Activated naive CD8-positive, alpha-beta T cell (primary cell): ENCODE measurements at regions not wholly inside any gene's neighbourhood (a gene's known extent, or its start where the extent isn't known, plus 50 kb on each side); places are given as distances from the start of the nearest gene placed in this dataset.

Source experiments
- H3K27ac Mint-ChIP-seq: one replicate; pipeline ENCODE4 v1.8.0; 2021; ENCODE audit warnings: mixed read lengths
- H3K27me3 Mint-ChIP-seq: one replicate; pipeline ENCODE4 v1.8.0; 2021; ENCODE audit warnings: mixed read lengths
- H3K36me3 Mint-ChIP-seq: one replicate; pipeline ENCODE4 v1.8.0; 2021; ENCODE audit warnings: mixed read lengths
- H3K4me1 Mint-ChIP-seq: one replicate; pipeline ENCODE4 v1.8.0; 2021; ENCODE audit warnings: low read depth, mixed read lengths
- H3K4me3 Mint-ChIP-seq: one replicate; pipeline ENCODE4 v1.8.0; 2021; ENCODE audit warnings: mild to moderate bottlenecking, mixed read lengths
- H3K9me3 Mint-ChIP-seq: one replicate; pipeline ENCODE4 v1.8.0; 2021; ENCODE audit warnings: low read depth, mixed read lengths

DNA sequence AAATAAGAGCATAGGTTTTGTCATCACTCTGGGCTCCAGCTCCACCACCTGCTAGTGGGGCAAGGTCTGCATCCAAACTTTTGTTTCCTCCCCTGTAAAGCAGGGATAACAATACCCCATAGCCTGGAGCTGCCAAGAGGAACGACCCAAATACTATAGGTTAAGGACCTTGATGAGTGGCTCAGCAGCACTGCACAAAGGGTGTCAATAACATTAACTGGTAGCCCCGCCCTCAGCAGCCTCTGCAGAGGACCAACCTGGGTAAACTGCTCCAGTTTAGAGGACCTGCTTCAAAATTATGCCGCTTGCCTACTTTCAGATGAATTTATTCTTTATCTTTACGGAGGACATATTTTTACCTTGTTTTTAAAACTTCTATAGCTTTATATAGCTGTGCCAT lies 65.8 kb upstream of the RIOK3 start:
- Mint-ChIP-seq H3K27ac (no peak overlapping the region), H3K4me3 (no peak overlapping the region), H3K27me3 (no peaks in the 10 kb centered on the region), H3K9me3 (no peaks in the 10 kb centered on the region), H3K36me3 (peaks cover 19% of the 10 kb centered on the region), H3K4me1 (peaks cover 12% of the 10 kb centered on the region)

DNA sequence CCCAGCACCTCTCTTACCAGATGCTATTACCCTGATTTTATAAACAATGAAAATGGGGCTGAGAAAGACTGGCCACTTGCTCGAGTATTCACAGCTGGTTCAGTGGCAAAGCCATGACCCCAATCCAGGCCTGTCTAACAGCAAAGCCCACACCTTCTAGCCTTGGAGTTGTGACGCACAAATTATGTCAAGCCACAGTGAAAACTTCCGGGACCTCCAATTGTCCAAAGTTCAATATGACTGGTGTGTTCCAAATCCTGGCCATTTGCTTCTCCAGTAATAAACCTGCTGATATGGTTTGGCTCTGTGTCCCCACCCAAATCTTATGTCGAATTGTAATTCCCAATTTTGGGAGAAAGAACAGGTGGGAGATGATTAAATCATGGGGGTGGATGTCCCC lies 64.7 kb upstream of the RIOK3 start:
- no peaks in the 10 kb centered on the region for H3K9me3 Mint-ChIP-seq
- peaks cover 16% of the 10 kb centered on the region for H3K36me3 Mint-ChIP-seq
- peaks cover 12% of the 10 kb centered on the region for H3K4me1 Mint-ChIP-seq
- H3K27me3 Mint-ChIP-seq: no peaks in the 10 kb centered on the region
- H3K4me3 Mint-ChIP-seq: no peak overlapping the region
- no peak overlapping the region for H3K27ac Mint-ChIP-seq

DNA sequence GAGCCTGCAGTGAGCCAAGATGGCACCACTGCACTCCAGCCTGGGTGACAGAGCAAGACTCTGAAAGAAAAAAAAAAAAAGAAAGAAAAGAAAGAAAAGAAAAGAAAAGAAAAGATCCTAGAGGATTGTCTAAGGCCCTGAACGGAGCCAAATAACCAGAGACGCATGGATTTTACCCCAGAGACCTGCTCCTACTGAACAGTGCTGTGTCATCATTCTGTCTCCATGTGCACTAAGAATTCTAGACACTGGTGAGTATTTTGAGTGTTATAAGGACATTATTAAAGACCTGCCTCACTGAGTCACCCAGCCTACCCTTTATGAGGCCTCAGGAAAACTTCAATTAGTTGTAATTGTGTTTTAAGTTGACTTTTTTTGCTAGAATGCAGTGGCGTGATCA lies 61.9 kb upstream of the RIOK3 start:
- Mint-ChIP-seq H3K4me3 (no peak overlapping the region), H3K36me3 (peaks cover 23% of the 10 kb centered on the region), H3K4me1 (no peaks in the 10 kb centered on the region), H3K27me3 (no peaks in the 10 kb centered on the region), H3K9me3 (no peaks in the 10 kb centered on the region), H3K27ac (no peak overlapping the region)

DNA sequence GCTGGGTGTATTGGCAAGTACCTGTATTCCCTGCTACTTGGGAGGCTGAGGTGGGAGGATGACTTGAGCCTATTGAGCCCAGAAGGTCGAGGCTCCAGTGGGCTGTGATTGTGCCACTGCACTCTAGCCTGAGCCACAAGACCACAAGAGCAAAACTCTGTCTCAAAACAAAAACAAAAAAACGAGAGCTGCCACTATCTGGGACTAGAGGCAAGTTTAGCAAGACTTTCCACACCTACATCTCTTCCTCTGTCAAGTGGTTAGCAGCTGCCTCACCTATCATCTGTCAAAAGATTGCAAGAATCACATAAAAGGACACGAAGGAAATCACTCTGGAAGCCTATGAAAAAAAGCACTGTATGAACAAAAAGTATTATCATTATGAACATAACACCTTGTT lies 55.2 kb upstream of the RIOK3 start:
- Mint-ChIP-seq H3K36me3 (peaks cover 23% of the 10 kb centered on the region), H3K27ac (no peak overlapping the region), H3K9me3 (no peaks in the 10 kb centered on the region), H3K4me3 (no peak overlapping the region), H3K4me1 (peaks cover 16% of the 10 kb centered on the region), H3K27me3 (no peaks in the 10 kb centered on the region)

DNA sequence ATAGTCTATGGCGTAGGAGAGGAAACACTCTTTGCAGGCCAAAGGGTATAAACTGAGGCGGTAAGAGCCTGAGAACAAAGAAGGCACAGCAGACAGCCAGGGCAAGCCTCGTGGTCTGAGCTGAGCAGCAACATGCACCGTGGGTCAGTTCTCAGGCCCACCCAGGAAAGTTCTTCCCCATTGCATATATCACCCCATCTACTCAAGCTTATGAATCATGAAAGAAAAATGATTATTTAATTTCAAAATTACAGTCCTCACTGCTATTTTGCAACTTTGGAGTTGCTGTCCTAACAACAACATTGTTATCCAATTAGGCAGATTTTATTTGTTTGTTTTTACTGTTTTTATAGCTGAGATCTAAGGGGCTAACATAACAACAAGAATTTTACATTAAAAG lies 54.7 kb upstream of the RIOK3 start:
- H3K36me3 Mint-ChIP-seq: peaks cover 24% of the 10 kb centered on the region
- H3K9me3 Mint-ChIP-seq: no peaks in the 10 kb centered on the region
- H3K27me3 Mint-ChIP-seq: no peaks in the 10 kb centered on the region
- no peak overlapping the region for H3K27ac Mint-ChIP-seq
- H3K4me1 Mint-ChIP-seq: peaks cover 16% of the 10 kb centered on the region
- no peak overlapping the region for H3K4me3 Mint-ChIP-seq

DNA sequence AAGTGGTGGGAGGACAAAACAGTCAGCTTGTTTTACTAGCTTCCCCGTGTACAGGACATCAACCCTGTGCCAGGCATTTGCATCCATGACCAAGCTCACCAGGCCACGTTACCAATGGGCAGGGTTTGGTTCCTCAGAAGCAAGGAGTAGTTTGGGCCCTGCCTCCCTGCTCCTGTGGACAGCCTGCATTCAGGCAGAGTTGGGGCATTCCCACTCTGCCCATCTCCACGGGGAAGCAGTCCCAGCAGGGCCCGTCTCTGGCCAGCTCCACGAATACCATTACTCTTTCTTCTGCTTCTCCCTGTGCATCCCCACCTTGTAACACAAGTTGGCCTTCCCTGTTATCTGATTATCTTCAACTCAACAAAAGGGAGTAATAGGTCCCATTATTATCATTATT lies 54.0 kb upstream of the RIOK3 start:
- H3K36me3 Mint-ChIP-seq: peaks cover 25% of the 10 kb centered on the region
- no peak overlapping the region for H3K4me3 Mint-ChIP-seq
- H3K4me1 Mint-ChIP-seq: peaks cover 16% of the 10 kb centered on the region
- no peaks in the 10 kb centered on the region for H3K9me3 Mint-ChIP-seq
- no peak overlapping the region for H3K27ac Mint-ChIP-seq
- H3K27me3 Mint-ChIP-seq: no peaks in the 10 kb centered on the region

DNA sequence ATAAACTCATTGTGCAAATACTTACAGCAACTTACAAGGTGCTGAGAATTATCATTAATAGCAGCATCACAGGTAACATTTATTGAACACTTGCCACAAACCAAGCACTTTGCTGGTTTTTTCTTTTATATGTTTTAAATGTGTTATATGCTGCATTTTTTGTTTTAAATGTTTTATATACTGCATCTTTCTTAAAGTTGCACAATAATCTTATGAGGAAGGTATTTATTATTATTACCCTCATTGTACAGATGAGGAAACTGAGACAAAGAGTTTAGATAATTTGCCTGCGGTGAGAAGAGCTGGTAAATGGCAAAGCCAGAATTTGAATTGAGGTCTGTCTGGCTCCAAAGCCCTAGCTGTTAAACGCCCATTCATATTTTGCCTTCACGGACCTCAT lies 52.2 kb upstream of the RIOK3 start:
- H3K4me1 Mint-ChIP-seq: peaks cover 16% of the 10 kb centered on the region
- H3K36me3 Mint-ChIP-seq: peaks cover 20% of the 10 kb centered on the region
- no peak overlapping the region for H3K27ac Mint-ChIP-seq

DNA sequence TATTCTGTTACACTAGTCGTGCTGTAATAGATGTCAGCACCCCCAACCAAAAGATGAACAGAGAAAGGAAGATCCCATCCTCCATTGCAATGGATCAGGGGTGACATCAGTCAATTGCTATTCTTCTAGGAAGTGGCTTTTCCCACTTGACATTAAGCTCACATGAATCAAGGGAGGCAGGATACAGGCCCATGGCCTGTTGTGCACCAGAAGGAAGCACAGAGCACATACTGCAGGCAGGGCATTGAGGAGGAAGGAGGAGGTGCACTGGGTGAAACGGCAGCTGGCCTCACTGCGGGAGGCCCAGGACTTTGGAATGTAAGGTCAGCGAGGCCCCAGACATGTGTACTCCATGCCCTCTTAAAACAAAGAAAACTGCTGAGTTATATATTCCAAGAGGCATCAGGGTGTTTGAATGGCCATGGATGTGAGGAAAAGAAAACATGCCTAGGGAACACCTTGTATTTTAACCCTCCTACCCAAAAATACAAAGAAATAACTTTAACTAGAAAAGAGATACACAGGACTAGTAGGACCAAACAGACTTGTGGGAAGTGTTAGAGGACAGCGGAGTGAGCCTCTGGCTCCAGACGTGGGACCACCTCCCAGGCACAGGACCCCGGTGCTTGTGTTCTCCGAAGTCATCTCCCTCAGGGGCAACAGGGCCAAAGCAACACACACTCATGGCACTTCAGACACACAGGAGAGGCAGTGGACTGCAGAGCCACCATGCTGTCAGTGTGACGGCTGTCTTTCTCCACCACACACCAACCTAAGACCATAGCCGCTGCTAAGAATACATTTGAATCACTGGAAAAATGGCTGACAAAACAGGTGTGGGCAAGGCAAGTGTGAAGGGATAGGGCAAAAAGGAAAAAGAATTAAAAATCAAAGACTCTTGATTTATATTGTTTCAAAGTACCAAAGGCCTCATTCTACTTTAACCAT lies 51.4 kb upstream of the RIOK3 start:
- peaks cover 19% of the 10 kb centered on the region for H3K36me3 Mint-ChIP-seq
- H3K27ac Mint-ChIP-seq: no peak overlapping the region
- no peaks in the 10 kb centered on the region for H3K9me3 Mint-ChIP-seq
- no peaks in the 10 kb centered on the region for H3K27me3 Mint-ChIP-seq
- peaks cover 16% of the 10 kb centered on the region for H3K4me1 Mint-ChIP-seq
- no peak overlapping the region for H3K4me3 Mint-ChIP-seq

More for the DNA sequence above, 52.2 kb upstream of the RIOK3 start:
- no peak overlapping the region for H3K4me3 Mint-ChIP-seq
- H3K9me3 Mint-ChIP-seq: no peaks in the 10 kb centered on the region
- no peaks in the 10 kb centered on the region for H3K27me3 Mint-ChIP-seq
